ENCODE measurements at regions not wholly inside any gene's neighbourhood (a gene's known extent, or its start where the extent isn't known, plus 50 kb on each side); places are given as distances from the start of the nearest gene placed in this dataset.

GRCh38 chr1:70552662-70553566 is 141.8 kb downstream of the CTH start:
- Histone ChIP-seq H3K36me3 (ENCODE audit: control insufficient read depth in 2 of 2, insufficient read depth in 2 of 2, low read length in 1 of 2) (no peaks in the 10 kb centered on the region), H3K4me3 (ENCODE audit: low read length in 2 of 2) (no peak overlapping the region), H3K4me1 (ENCODE audit: control insufficient read depth in 2 of 2, insufficient read depth in 2 of 2, low read length in 2 of 2) (no peaks in the 10 kb centered on the region), H3K27ac (ENCODE audit: low read depth in 1 of 2, low read length in 1 of 2) (no peak overlapping the region), H3K9me3 (ENCODE audit: control insufficient read depth in 2 of 2, insufficient read depth in 1 of 2, low read length in 1 of 2) (no peaks in the 10 kb centered on the region), H3K27me3 (ENCODE audit: control insufficient read depth in 2 of 2, insufficient read depth in 1 of 2, low read length in 1 of 2) (no peaks in the 10 kb centered on the region)
- WGBS: 77% methylated on average over 2 of the region's 2 CpGs
- no peak for DNase-seq (ENCODE audit: low read depth in 6 of 9, low spot score in 9 of 9)

DNA sequence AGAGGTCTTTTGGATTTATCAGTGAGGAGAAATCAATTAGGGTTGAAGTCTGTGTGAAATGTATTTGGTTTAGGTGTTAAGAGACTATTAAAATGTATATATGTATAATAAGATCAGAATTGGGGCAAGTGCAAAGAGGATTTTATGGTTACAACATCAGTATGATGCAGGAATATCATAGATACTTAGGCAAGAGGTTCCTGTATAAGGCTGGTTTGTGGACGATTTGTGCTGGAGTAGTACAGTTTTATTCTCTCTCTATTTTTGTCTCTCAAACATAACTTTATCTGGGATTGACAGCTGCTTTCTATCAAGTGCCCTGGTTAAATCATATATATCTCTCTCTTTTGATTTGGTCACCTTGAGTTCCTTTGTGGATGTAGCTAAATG is 142.5 kb downstream of the CTH start:
- Histone ChIP-seq H3K9me3 (ENCODE audit: control insufficient read depth in 2 of 2, insufficient read depth in 1 of 2, low read length in 1 of 2) (no peaks in the 10 kb centered on the region), H3K36me3 (ENCODE audit: control insufficient read depth in 2 of 2, insufficient read depth in 2 of 2, low read length in 1 of 2) (no peaks in the 10 kb centered on the region), H3K27ac (ENCODE audit: low read depth in 1 of 2, low read length in 1 of 2) (no peak overlapping the region), H3K27me3 (ENCODE audit: control insufficient read depth in 2 of 2, insufficient read depth in 1 of 2, low read length in 1 of 2) (no peaks in the 10 kb centered on the region), H3K4me1 (ENCODE audit: control insufficient read depth in 2 of 2, insufficient read depth in 2 of 2, low read length in 2 of 2) (no peaks in the 10 kb centered on the region), H3K4me3 (ENCODE audit: low read length in 2 of 2) (no peak overlapping the region)
- WGBS: 90% methylated on average over 1 of the region's 1 CpG
- no peak for DNase-seq (ENCODE audit: low read depth in 6 of 9, low spot score in 9 of 9)

GRCh38 chr1:70554341-70554740 is 143.3 kb downstream of the CTH start:
- no peak overlapping the region for H3K4me3 ChIP-seq (ENCODE audit: low read length in 2 of 2)
- no peaks in the 10 kb centered on the region for H3K27me3 ChIP-seq (ENCODE audit: control insufficient read depth in 2 of 2, insufficient read depth in 1 of 2, low read length in 1 of 2)
- no peaks in the 10 kb centered on the region for H3K9me3 ChIP-seq (ENCODE audit: control insufficient read depth in 2 of 2, insufficient read depth in 1 of 2, low read length in 1 of 2)
- H3K27ac ChIP-seq (ENCODE audit: low read depth in 1 of 2, low read length in 1 of 2): no peak overlapping the region
- 96% methylated on average over 2 of the region's 2 CpGs for WGBS
- no peaks in the 10 kb centered on the region for H3K4me1 ChIP-seq (ENCODE audit: control insufficient read depth in 2 of 2, insufficient read depth in 2 of 2, low read length in 2 of 2)
- no peak for DNase-seq (ENCODE audit: low read depth in 6 of 9, low spot score in 9 of 9)
- H3K36me3 ChIP-seq (ENCODE audit: control insufficient read depth in 2 of 2, insufficient read depth in 2 of 2, low read length in 1 of 2): no peaks in the 10 kb centered on the region

DNA sequence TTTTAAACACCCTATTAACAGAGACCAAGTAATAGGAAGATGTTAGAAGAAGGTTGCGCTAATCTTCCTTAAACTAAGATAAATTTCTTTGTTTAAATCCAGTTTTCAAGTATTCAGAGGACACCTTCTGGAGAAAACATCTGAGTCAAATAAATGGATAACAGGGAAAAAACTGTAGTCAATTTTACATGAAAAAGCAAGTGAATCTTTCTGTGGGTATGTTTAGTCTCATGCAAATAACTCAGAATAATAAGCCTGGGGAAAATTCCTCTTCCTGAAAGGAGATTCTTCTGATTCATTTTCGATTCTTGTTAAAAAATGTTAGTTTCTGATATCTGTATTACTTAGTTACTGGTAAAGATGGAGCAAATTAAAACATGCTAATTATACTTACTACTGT is 145.5 kb downstream of the CTH start:
- Histone ChIP-seq H3K4me3 (ENCODE audit: low read length in 2 of 2) (no peak overlapping the region), H3K27ac (ENCODE audit: low read depth in 1 of 2, low read length in 1 of 2) (no peak overlapping the region), H3K4me1 (ENCODE audit: control insufficient read depth in 2 of 2, insufficient read depth in 2 of 2, low read length in 2 of 2) (no peaks in the 10 kb centered on the region), H3K27me3 (ENCODE audit: control insufficient read depth in 2 of 2, insufficient read depth in 1 of 2, low read length in 1 of 2) (no peaks in the 10 kb centered on the region), H3K36me3 (ENCODE audit: control insufficient read depth in 2 of 2, insufficient read depth in 2 of 2, low read length in 1 of 2) (no peaks in the 10 kb centered on the region), H3K9me3 (ENCODE audit: control insufficient read depth in 2 of 2, insufficient read depth in 1 of 2, low read length in 1 of 2) (no peaks in the 10 kb centered on the region)
- WGBS: 94% methylated on average over 2 of the region's 2 CpGs
- DNase-seq (ENCODE audit: low read depth in 6 of 9, low spot score in 9 of 9): no peak

DNA sequence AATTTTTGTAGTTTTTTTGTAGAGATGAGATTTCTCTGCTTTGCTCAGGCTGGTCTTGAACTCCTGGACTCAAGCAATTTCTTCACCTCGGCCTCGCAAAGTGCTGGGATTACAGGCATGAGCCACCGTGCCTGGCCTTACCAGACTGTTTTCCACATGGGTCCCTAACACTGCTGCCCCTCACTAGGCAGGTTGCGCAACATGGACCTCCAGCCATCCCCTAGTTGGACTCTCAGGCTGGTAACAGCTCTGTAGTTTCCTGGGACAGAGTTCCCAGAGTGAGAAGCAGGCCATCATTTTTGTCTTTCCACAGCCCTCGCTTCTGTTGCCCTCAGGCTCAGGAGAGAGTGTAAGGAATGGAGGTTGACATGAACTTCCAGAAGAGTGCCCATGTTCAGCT is 156.1 kb downstream of the CTH start:
- no peak for DNase-seq (ENCODE audit: low read depth in 6 of 9, low spot score in 9 of 9)
- Histone ChIP-seq H3K27me3 (ENCODE audit: control insufficient read depth in 2 of 2, insufficient read depth in 1 of 2, low read length in 1 of 2) (no peaks in the 10 kb centered on the region), H3K4me1 (ENCODE audit: control insufficient read depth in 2 of 2, insufficient read depth in 2 of 2, low read length in 2 of 2) (no peaks in the 10 kb centered on the region), H3K27ac (ENCODE audit: low read depth in 1 of 2, low read length in 1 of 2) (no peak overlapping the region), H3K9me3 (ENCODE audit: control insufficient read depth in 2 of 2, insufficient read depth in 1 of 2, low read length in 1 of 2) (no peaks in the 10 kb centered on the region), H3K36me3 (ENCODE audit: control insufficient read depth in 2 of 2, insufficient read depth in 2 of 2, low read length in 1 of 2) (no peaks in the 10 kb centered on the region), H3K4me3 (ENCODE audit: low read length in 2 of 2) (no peak overlapping the region)
- 98% methylated on average over 5 of the region's 5 CpGs for WGBS

- no peaks in the 10 kb centered on the region for H3K27me3 ChIP-seq (ENCODE audit: control insufficient read depth in 2 of 2, insufficient read depth in 1 of 2, low read length in 1 of 2)
- no peak for DNase-seq (ENCODE audit: low read depth in 6 of 9, low spot score in 9 of 9)
Measured at GRCh38 chr1:70571191-70571590, 160.1 kb downstream of the CTH start.

GRCh38 chr1:70573317-70573843 is 162.3 kb downstream of the CTH start:
- DNase-seq (ENCODE audit: low read depth in 6 of 9, low spot score in 9 of 9): no peak
- Histone ChIP-seq H3K36me3 (ENCODE audit: control insufficient read depth in 2 of 2, insufficient read depth in 2 of 2, low read length in 1 of 2) (no peaks in the 10 kb centered on the region), H3K27ac (ENCODE audit: low read depth in 1 of 2, low read length in 1 of 2) (no peak overlapping the region), H3K27me3 (ENCODE audit: control insufficient read depth in 2 of 2, insufficient read depth in 1 of 2, low read length in 1 of 2) (no peaks in the 10 kb centered on the region), H3K9me3 (ENCODE audit: control insufficient read depth in 2 of 2, insufficient read depth in 1 of 2, low read length in 1 of 2) (no peaks in the 10 kb centered on the region), H3K4me1 (ENCODE audit: control insufficient read depth in 2 of 2, insufficient read depth in 2 of 2, low read length in 2 of 2) (no peaks in the 10 kb centered on the region), H3K4me3 (ENCODE audit: low read length in 2 of 2) (no peak overlapping the region)
- 98% methylated on average over 2 of the region's 2 CpGs for WGBS

More at GRCh38 chr1:70571191-70571590, 160.1 kb downstream of the CTH start:
- Histone ChIP-seq H3K4me3 (ENCODE audit: low read length in 2 of 2) (no peak overlapping the region), H3K36me3 (ENCODE audit: control insufficient read depth in 2 of 2, insufficient read depth in 2 of 2, low read length in 1 of 2) (no peaks in the 10 kb centered on the region), H3K27ac (ENCODE audit: low read depth in 1 of 2, low read length in 1 of 2) (no peak overlapping the region), H3K9me3 (ENCODE audit: control insufficient read depth in 2 of 2, insufficient read depth in 1 of 2, low read length in 1 of 2) (no peaks in the 10 kb centered on the region), H3K4me1 (ENCODE audit: control insufficient read depth in 2 of 2, insufficient read depth in 2 of 2, low read length in 2 of 2) (no peaks in the 10 kb centered on the region)

DNA sequence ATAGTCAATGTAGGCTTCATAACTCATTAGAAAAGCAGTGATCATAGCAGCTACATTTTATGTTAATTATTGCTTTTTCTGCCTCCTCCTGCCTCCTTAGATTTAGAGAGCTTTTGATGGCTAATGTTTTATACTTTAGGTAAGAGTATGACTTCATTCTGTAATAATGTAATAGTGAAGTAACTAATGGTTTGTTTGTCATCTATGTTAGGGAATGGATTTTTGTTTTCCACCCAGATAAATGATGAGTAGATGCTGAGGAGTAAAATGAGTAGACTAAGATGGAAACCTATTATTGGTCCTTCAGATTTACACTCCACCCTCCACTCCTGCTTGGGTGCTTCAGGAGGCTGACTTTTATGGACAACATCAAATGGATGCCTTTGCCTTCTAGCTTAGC is 170.6 kb downstream of the CTH start:
- H3K27ac ChIP-seq (ENCODE audit: low read depth in 1 of 2, low read length in 1 of 2): no peak overlapping the region
- no peak for DNase-seq (ENCODE audit: low read depth in 6 of 9, low spot score in 9 of 9)
- no peaks in the 10 kb centered on the region for H3K4me1 ChIP-seq (ENCODE audit: control insufficient read depth in 2 of 2, insufficient read depth in 2 of 2, low read length in 2 of 2)
- H3K27me3 ChIP-seq (ENCODE audit: control insufficient read depth in 2 of 2, insufficient read depth in 1 of 2, low read length in 1 of 2): no peaks in the 10 kb centered on the region
- no peaks in the 10 kb centered on the region for H3K36me3 ChIP-seq (ENCODE audit: control insufficient read depth in 2 of 2, insufficient read depth in 2 of 2, low read length in 1 of 2)
- H3K9me3 ChIP-seq (ENCODE audit: control insufficient read depth in 2 of 2, insufficient read depth in 1 of 2, low read length in 1 of 2): no peaks in the 10 kb centered on the region
- no peak overlapping the region for H3K4me3 ChIP-seq (ENCODE audit: low read length in 2 of 2)

DNA sequence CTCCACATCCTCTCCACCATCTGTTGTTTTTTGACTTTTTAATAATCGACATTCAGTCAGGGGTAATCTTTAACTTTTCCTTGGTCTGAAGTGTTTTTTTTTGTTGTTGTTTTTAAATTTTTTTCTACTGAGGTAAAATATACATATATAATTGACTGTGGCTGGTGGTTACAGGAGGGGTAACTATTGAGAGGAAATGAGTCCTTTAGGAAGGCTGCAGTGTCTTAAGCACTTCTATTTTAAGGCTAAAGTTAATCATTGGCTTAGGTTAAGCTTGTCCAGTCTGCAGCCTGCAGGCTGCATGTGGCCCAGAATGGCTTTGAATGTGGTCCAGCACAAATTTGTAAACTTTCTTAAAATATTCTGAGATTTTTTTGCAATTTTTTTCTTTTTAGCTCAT is 172.5 kb downstream of the CTH start:
- no peak for DNase-seq (ENCODE audit: low read depth in 6 of 9, low spot score in 9 of 9)
- H3K36me3 ChIP-seq (ENCODE audit: control insufficient read depth in 2 of 2, insufficient read depth in 2 of 2, low read length in 1 of 2): no peaks in the 10 kb centered on the region
- WGBS: 95% methylated on average over 1 of the region's 1 CpG
- no peak overlapping the region for H3K4me3 ChIP-seq (ENCODE audit: low read length in 2 of 2)
- no peaks in the 10 kb centered on the region for H3K27me3 ChIP-seq (ENCODE audit: control insufficient read depth in 2 of 2, insufficient read depth in 1 of 2, low read length in 1 of 2)
- H3K27ac ChIP-seq (ENCODE audit: low read depth in 1 of 2, low read length in 1 of 2): no peak overlapping the region
- H3K4me1 ChIP-seq (ENCODE audit: control insufficient read depth in 2 of 2, insufficient read depth in 2 of 2, low read length in 2 of 2): no peaks in the 10 kb centered on the region
- no peaks in the 10 kb centered on the region for H3K9me3 ChIP-seq (ENCODE audit: control insufficient read depth in 2 of 2, insufficient read depth in 1 of 2, low read length in 1 of 2)

Data from thymus (tissue), 11 donors.